NCI-H2081 treated with DMSO at 0.1 percent for 48 hours (cell line): ENCODE measurements at regions not wholly inside any gene's neighbourhood (a gene's known extent, or its start where the extent isn't known, plus 50 kb on each side); places are given as distances from the start of the nearest gene placed in this dataset.

Experiments used
- DNase-seq: peaks from one replicate; lab custom pipeline; 2025; lab: John Stamatoyannopoulos, UW

DNA sequence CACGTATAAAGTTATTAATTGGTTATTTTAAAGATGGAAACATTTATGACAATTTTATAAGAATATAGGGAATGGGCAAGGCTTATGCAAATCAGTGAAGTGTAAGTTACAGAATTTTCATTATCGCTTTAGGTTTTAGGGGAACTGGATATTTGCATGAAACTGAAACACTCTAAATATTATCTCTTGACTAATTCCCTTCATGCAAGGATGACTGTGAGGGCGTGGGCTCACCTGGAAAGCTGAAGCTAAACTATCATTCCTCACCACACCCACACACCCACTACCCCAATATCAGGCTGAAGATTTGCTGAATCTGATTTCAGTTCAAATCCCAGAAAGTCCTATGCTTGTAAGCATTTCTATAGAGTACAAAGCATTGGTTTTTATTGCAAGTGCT is 81.7 kb upstream of the ARHGAP24 start:
- no peak for DNase-seq

DNA sequence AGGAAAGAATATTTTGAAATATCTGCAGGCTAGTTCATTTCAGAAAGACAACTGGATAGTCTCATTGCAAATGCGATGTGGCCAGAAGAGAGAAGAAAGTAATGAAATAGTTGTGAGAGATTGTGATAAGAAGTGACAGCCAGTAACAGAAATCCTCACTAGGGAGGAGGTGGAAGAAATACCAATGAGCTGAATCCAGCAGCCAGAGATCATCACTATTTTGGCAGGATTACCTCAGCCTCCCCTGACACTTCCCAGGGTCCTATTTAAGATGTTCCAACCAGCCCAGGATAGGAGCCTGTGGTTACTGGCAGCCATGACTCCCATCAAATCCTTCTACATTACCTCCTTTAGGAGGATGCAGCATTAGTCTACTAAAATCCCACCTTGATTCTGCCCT is 76.7 kb upstream of the ARHGAP24 start:
- no peak for DNase-seq

DNA sequence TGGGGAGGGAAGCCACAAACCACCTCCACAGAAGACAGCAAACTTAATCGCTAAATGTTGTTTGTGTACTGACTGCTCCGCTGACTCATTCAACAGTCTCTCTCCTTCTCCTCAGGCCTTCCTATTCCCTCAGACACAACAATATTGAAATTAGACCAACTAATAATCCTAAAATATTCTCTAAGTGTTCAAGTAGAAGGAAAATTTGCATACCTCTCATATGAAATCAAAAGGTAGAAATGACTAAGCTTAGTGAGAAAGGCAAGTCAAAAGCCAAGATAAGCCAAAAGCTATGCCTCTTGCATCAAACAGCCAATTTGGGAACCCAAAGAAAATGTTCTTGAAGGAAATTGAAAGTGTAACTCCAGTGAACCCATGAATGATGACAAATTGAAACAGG is 75.7 kb upstream of the ARHGAP24 start:
- DNase-seq, result no peak

DNA sequence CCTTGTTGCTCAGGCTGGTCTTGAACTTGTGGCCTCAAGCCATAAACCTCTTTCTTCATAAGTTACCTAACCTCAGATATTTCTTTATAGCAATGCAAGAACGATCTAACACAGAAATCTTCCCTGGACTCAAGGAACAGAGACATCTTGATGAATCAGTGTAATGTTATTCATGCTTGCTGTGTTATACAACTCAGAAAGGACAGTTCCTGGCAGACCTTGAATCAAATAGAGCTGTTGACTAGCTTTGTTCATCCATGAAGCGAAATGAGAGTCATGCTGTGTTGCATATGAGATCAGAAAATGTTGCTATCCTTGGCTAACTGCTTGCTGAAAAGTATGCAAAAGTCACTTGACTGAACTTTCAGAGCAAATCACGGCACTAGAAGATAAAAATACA is 72.6 kb upstream of the ARHGAP24 start:
- DNase-seq, result no peak

DNA sequence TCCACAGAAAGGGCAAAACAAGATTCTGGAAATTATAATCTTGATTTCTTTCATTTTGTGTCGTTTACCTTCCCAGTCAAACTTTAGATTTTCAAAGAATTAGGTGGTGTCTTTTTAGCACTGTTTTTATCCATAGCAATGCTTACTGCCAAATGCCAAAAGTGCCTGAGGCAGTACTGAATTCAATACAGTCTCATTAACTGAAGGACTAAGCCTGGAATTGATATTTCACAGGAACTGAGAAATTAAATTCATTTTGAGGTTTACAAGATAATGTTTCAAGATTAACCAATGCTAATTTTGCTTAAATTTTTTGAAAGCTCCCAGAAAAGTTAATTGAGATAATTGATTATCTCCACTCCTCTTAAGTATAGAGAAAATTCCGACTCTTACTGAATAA is 68.8 kb upstream of the ARHGAP24 start:
- no peak for DNase-seq

DNA sequence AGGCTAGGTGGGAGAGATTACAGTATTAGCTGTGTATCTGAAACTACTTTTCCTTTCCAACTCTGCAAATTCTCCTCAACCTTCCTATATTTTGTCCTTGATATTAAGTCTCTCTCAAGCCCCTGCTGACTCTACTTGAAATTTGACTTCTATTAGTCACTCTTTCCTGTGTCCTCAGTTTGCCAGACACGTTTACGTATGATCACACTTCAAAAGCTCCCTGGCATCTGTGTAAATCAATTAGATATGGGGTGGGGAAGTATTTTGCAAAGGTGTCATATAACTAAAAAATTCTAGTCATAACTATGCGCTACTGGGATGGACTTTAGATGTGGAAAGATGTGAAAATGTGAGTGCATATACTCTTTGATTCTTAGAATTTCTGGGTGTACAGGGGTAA is 67.4 kb upstream of the ARHGAP24 start:
- DNase-seq, result no peak

DNA sequence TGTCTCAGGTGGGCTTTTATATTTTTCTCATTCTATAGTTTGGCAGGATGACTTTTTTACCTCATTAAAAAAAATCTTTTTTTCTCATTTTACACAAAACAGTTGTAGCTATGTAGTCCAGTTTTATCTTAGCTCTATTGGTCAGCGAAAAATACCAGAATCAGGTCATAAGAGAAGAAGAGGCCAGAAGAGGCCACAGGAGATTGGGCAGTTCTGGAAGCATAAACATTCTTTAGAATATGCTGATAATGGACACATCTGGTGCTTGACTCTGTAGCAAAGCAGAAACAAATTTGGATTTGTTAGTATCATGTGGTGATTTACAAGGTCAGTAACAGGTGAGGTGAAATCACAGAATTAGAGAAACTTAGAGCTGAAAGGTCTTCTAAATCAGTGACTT is 66.6 kb upstream of the ARHGAP24 start:
- DNase-seq, result no peak

DNA sequence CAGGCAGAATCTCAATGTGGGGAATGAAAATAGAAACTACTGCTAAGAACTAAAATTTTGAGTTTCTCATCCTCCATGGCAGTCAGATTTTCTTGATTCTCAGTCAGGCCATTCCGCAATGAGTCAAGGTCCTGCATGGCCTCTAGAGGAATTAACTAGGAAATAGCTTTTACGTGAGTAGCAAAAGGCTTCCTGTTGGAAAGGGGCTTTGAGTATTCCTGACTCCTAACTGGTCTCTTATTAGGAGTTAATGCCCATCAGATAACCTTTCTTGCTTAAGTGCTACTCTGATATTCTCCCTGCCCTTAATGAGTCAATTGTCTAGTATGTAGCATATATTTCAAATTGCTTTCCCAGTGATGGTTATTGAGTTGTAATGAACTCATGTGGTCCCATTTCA is 65.7 kb upstream of the ARHGAP24 start:
- no peak for DNase-seq

DNA sequence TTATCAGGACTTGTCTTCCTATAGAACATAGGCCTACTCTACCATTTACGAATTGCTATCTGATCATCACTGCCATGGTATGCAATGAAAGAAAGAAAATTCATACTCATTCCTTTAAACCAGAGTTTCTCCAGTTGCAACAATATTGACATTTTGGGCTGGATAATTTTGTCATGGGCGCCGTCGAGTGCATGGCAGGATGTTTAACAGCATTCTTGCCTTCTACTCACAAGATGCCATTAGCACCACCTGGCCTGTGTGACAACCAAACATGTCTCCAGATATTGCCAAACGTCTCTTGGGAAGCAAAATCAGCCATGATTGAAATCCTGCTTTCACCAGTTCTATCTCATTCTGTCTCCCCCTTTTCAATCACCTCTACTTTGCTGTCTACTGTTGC is 63.6 kb upstream of the ARHGAP24 start:
- no peak for DNase-seq

DNA sequence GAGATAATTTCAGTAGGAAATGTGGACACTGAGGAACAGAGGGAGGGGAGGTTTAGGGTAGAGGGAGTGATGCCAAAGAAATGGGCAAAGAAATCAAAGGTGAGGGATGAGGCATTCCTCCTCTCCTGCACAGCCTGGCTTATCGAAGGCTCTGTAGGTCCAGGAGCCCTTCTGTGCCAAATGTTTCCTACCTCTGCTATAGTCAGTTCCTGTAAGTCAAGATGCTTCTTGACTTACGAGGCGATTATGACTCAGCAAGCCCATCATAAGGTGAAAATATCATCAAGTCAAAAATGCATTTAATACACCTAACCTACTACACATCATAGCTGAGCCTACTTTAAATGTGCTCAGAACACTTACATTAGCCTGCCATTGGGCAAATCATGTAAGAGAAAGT is 60.0 kb upstream of the ARHGAP24 start:
- DNase-seq, result no peak

DNA sequence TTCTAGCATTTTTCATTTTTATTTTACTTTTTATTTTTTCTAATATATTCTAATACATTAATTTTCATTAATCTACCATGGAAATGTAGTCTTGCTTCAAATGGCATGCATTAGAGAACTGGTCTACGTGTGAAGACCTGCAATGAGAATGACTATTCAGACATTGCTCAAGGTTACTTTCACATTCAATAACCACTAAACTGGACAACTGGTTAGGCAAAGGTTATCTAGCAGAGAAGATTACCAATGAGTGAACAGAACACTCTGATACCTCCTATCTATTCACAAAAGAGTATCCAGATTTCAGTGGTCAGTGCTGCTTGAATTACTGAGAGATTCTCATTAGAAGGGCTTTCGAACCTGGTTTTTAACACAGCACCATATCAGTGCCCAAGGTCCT is 58.9 kb upstream of the ARHGAP24 start:
- DNase-seq, result no peak

DNA sequence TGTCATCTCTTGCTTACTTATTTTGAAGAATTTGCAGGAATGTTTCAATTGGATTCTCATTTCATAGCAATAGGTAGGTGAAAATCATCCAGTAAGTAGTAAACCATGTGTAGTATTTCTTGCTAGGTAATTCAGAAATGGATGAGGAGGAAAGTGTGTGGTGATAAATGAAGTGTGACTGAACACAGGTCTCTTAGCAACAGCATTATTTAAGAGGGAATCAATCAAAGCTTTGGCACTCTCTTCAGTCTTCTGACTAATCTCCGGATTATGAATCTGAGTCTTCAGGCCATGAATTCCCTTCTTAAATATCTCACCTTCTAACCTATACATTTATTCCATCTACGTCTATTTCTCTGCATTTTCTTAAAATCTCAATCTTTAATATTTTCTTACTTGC is 55.8 kb upstream of the ARHGAP24 start:
- DNase-seq, result no peak

DNA sequence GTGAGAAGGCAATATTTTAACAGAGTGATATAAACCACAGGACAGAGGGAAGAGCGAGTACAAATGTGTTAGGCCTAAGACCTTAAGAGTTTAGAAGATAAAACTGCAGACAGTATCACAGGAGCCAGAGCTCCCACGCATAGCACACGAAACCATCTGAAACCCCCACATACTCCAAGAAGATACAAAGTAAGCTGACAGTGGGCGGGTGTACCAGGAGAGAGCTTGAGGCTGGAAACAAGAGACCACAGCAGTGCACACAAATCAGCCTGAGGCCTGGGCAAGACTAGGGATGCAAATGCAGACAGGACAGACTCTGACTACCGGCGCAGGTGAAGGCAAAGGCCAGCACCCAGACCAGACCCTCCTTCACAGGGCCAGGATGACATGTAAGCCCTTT is 54.1 kb upstream of the ARHGAP24 start:
- DNase-seq, result no peak

DNA sequence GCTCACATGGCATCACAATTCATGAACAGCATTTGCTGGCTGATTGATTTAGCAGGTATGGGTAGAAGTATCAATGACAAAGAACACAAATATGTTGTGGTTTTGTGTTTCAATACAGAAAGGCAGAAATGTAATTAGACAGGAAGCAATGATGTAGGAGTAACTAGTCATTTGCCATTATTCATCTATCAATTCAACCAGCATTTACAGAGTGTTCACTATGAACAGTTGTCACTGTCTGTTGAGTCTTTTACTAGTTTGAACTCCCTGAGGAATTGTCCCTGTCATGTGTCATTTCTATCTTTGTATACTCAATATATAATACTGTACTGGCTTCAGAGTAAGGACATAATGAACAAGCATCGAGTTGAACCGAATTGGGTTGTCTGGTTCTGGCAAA is 51.5 kb upstream of the ARHGAP24 start:
- DNase-seq, result no peak
